ENCODE measurements at regions not wholly inside any gene's neighbourhood (a gene's known extent, or its start where the extent isn't known, plus 50 kb on each side); places are given as distances from the start of the nearest gene placed in this dataset.

DNA sequence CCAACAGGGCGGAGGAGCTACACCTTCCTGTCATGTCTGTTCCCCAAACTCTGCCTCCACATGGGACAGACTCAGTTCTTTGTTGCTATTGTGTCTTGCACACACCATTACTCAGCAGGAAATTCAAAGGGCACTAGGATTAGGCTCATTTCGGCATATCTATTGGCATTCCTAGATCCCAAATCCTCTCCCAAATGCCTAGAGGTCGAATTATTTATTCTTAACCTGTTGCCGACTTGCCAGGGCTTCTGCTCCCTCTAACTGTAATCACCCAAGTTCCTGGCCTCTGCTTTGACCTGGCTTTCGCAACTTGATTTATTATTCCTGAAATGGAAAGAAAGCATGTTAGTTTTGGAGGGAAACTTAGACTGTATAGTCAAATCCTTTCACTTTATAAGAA, 67.8 kb upstream of the ST6GAL2 start:
- Histone ChIP-seq H3K9me3 (no peaks in the 10 kb centered on the region), H3K27ac (no peak overlapping the region), H3K4me3 (no peak overlapping the region), H3K4me1 (peaks cover 0 to 15% (median 0%) of the 10 kb centered on the region in 3 donors), H3K36me3 (no peaks in the 10 kb centered on the region), H3K27me3 (no peaks in the 10 kb centered on the region)
- no peak for DNase-seq
- WGBS, 2 donors = 28 to 42% methylated on average over 5 of the region's 5 CpGs
- intact Hi-C loops (cut with DNase I) = no loop called here
- TF ChIP-seq POLR2A (IDR thresholded peaks at IDR 0.05) = no peak
- TF ChIP-seq, protein P1, sequence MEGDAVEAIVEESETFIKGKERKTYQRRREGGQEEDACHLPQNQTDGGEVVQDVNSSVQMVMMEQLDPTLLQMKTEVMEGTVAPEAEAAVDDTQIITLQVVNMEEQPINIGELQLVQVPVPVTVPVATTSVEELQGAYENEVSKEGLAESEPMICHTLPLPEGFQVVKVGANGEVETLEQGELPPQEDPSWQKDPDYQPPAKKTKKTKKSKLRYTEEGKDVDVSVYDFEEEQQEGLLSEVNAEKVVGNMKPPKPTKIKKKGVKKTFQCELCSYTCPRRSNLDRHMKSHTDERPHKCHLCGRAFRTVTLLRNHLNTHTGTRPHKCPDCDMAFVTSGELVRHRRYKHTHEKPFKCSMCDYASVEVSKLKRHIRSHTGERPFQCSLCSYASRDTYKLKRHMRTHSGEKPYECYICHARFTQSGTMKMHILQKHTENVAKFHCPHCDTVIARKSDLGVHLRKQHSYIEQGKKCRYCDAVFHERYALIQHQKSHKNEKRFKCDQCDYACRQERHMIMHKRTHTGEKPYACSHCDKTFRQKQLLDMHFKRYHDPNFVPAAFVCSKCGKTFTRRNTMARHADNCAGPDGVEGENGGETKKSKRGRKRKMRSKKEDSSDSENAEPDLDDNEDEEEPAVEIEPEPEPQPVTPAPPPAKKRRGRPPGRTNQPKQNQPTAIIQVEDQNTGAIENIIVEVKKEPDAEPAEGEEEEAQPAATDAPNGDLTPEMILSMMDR (IDR thresholded peaks at IDR 0.05) = no peak

DNA sequence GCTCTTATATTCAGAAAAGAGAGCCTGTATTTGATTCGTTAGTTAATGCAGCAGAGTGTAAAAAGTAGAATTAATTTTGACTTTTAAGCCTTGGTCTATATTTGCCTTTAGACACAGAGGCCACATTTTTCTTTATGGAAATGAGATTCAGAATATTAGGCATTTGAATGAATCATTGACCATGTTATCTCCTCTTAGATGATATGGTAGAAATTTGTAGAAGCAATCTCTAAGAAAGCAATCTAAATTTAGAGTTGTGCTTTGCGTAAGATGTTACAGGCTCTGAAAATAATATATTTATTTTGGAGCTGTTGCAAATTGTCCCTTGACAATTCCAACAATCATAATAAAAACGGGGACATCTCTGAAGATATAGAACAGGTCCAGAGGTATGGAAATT, 68.3 kb upstream of the ST6GAL2 start:
- Histone ChIP-seq H3K9me3 (no peaks in the 10 kb centered on the region), H3K36me3 (no peaks in the 10 kb centered on the region), H3K27ac (no peak overlapping the region), H3K4me3 (no peak overlapping the region), H3K4me1 (peaks cover 0 to 15% (median 0%) of the 10 kb centered on the region in 3 donors), H3K27me3 (no peaks in the 10 kb centered on the region)
- intact Hi-C loops (cut with DNase I) = no loop called here
- DNase-seq = no peak
- TF ChIP-seq POLR2A (IDR thresholded peaks at IDR 0.05) = no peak
- TF ChIP-seq, protein P1 (IDR thresholded peaks at IDR 0.05) = no peak
- 57 to 73% methylated on average over 3 of the region's 3 CpGs for WGBS, 2 donors

- TF ChIP-seq, protein P1 (IDR thresholded peaks at IDR 0.05) = no peak
- no peak for TF ChIP-seq POLR2A (IDR thresholded peaks at IDR 0.05)
- no peaks in the 10 kb centered on the region for H3K36me3 ChIP-seq
- no peak for DNase-seq
- H3K27me3 ChIP-seq = no peaks in the 10 kb centered on the region
- 83 to 94% methylated on average over 7 of the region's 7 CpGs for WGBS, 2 donors
- no peak overlapping the region for H3K27ac ChIP-seq
- peaks cover 0 to 15% (median 0%) of the 10 kb centered on the region in 3 donors for H3K4me1 ChIP-seq
- no peaks in the 10 kb centered on the region for H3K9me3 ChIP-seq
- intact Hi-C loops (cut with DNase I) = no loop called here
- no peak overlapping the region for H3K4me3 ChIP-seq
Observed at GRCh38 chr2:106956416-106956815, 70.4 kb upstream of the ST6GAL2 start.

- Histone ChIP-seq H3K4me1 (peaks cover 0 to 15% (median 0%) of the 10 kb centered on the region in 3 donors), H3K9me3 (no peaks in the 10 kb centered on the region), H3K27me3 (no peaks in the 10 kb centered on the region), H3K4me3 (no peak overlapping the region), H3K36me3 (no peaks in the 10 kb centered on the region), H3K27ac (no peak overlapping the region)
- 18 to 44% methylated on average over 3 of the region's 3 CpGs for WGBS, 2 donors
- TF ChIP-seq, protein P1 (IDR thresholded peaks at IDR 0.05) = no peak
- no peak for TF ChIP-seq POLR2A (IDR thresholded peaks at IDR 0.05)
- intact Hi-C loops (cut with DNase I) = no loop called here
- no peak for DNase-seq
Observed at GRCh38 chr2:106956879-106957278, 70.9 kb upstream of the ST6GAL2 start.

- no peaks in the 10 kb centered on the region for H3K36me3 ChIP-seq
- H3K27ac ChIP-seq = no peak overlapping the region
- H3K27me3 ChIP-seq = no peaks in the 10 kb centered on the region
- no peaks in the 10 kb centered on the region for H3K4me1 ChIP-seq
- H3K4me3 ChIP-seq = no peak overlapping the region
- TF ChIP-seq POLR2A (IDR thresholded peaks at IDR 0.05) = no peak
- TF ChIP-seq, protein P1 (IDR thresholded peaks at IDR 0.05) = no peak
- WGBS, 2 donors = 63 to 64% methylated on average over 1 of the region's 1 CpG
- intact Hi-C loops (cut with DNase I) = no loop called here
- no peak for DNase-seq
- H3K9me3 ChIP-seq = no peaks in the 10 kb centered on the region
Observed at GRCh38 chr2:106959975-106960682, 74.2 kb upstream of the ST6GAL2 start.

All from esophagus squamous epithelium (tissue), 5 donors.